K562 (cell line): ENCODE measurements at regions not wholly inside any gene's neighbourhood (a gene's known extent, or its start where the extent isn't known, plus 50 kb on each side); places are given as distances from the start of the nearest gene placed in this dataset.
A peak's percentile ranks its signal among the peaks of the same experiment; 100 is the strongest.

Experiments used
- ATAC-seq: fragments of 200-7000 bp; cut with Tn5 transposase; 3 replicates; pipeline ENCODE4 v1.9.1; 2020; ENCODE audit warnings: moderate library complexity
- BruUV-seq: library from RNA; stranded (reverse); fragments of 400-500 nt; replicated peaks from 2 replicates; lab custom pipeline; 2021; lab: Mats Ljungman, UMichigan
- CTCF ChIA-PET: fragments of 300-600 bp; formaldehyde crosslinking; extraction: SDS; loops from one replicate; lab custom pipeline; 2021; ENCODE audit warnings: low intra/inter-chr PET ratio; lab: Yijun Ruan, JAX
- POLR2A ChIA-PET: fragments of 300-600, 350-650 bp; sonication (Branson Sonifier 250); formaldehyde crosslinking; extraction: SDS; loops from one replicate; lab custom pipeline; 2021; ENCODE audit warnings: antibody characterized with exemption, inconsistent platforms; lab: Yijun Ruan, JAX
- DNase-seq, 4 experiments: peaks; one replicate each; pipeline versions ENCODE4 v3.0.0 to v3.0.0-alpha.2; 2011 to 2018; ENCODE audit warnings: low spot score in 3 of 4, mixed read lengths in 3 of 4; ENCODE audit errors: extremely low read depth in 1 of 4
- FAIRE-seq: peaks from 2 replicates; lab custom pipeline; 2011; peaks lifted over from hg19 to GRCh38; lab: Jason Lieb, UNC
- H2AFZ ChIP-seq: 2 replicates; pipeline ENCODE4 v1.6.0; 2011; ENCODE audit warnings: low read depth, low read length, control low read depth, inconsistent platforms
- H3K27ac ChIP-seq: fragments of 200-600 bp; 3 replicates; pipeline ENCODE4 v1.8.0; 2011; ENCODE audit warnings: low read depth, mild to moderate bottlenecking, control low read depth, inconsistent platforms, low read length, moderate library complexity, mixed read lengths; ENCODE audit errors: extremely low read depth
- H3K27me3 ChIP-seq, 2 experiments: fragments of 300-600 bp in 1 of 2; 2 replicates in 1 of 2; 3 replicates in 1 of 2; pipeline versions ENCODE4 v1.6.0 to v1.8.0; 2011; ENCODE audit warnings: inconsistent platforms in 2 of 2, low read length in 2 of 2, mild to moderate bottlenecking in 1 of 2, mixed read lengths in 1 of 2, moderate library complexity in 1 of 2; ENCODE audit not compliant: control insufficient read depth in 2 of 2, insufficient read depth in 2 of 2
- H3K36me3 ChIP-seq: fragments of 300-600 bp; 3 replicates; pipeline ENCODE4 v1.8.0; 2011; ENCODE audit warnings: mild to moderate bottlenecking, low read length, inconsistent platforms; ENCODE audit not compliant: control insufficient read depth, insufficient read depth
- H3K4me1 ChIP-seq, 2 experiments: fragments of 200-600 bp in 1 of 2; replicated peaks in 1 of 2; 2 replicates in 1 of 2; 3 replicates in 1 of 2; pipeline versions ENCODE4 v1.5.1 to v1.8.0; 2011; ENCODE audit warnings: inconsistent platforms in 2 of 2, low read length in 2 of 2, mild to moderate bottlenecking in 1 of 2, mixed read lengths in 1 of 2, moderate library complexity in 1 of 2; ENCODE audit not compliant: control insufficient read depth in 2 of 2, insufficient read depth in 2 of 2
- H3K4me2 ChIP-seq: 2 replicates; pipeline ENCODE4 v1.6.1; 2011; ENCODE audit warnings: low read length, control low read depth, inconsistent platforms, mixed read lengths; ENCODE audit not compliant: insufficient read depth
- H3K4me3 ChIP-seq: fragments of 200-600 bp; sonication (generic), shearing (Covaris generic); 2 replicates; pipeline ENCODE4 v1.5.1; 2016; ENCODE audit warnings: control low read depth, inconsistent platforms
- H3K79me2 ChIP-seq: fragments of 200-600 bp; 3 replicates; pipeline ENCODE4 v1.8.0; 2011; ENCODE audit warnings: low read length, inconsistent platforms; ENCODE audit not compliant: control insufficient read depth, insufficient read depth
- H3K9ac ChIP-seq, 2 experiments: 2 replicates each; pipeline versions ENCODE4 v1.6.0 to v1.6.1; 2011; ENCODE audit warnings: low read depth in 2 of 2, low read length in 2 of 2, control low read depth in 1 of 2, inconsistent platforms in 1 of 2, mild to moderate bottlenecking in 1 of 2, mixed read lengths in 1 of 2; ENCODE audit not compliant: insufficient read depth in 1 of 2
- H3K9me1 ChIP-seq: one replicate; pipeline ENCODE4 v1.6.0; 2011; ENCODE audit warnings: inconsistent platforms, mild to moderate bottlenecking, low read length, moderate library complexity; ENCODE audit not compliant: control insufficient read depth, insufficient read depth
- H3K9me3 ChIP-seq: replicated peaks from 2 replicates; pipeline ENCODE4 v1.5.1; 2011; ENCODE audit warnings: low read depth, low read length, inconsistent platforms; ENCODE audit not compliant: control insufficient read depth, insufficient read depth
- H4K20me1 ChIP-seq: replicated peaks from 2 replicates; pipeline ENCODE4 v1.6.1; 2011; ENCODE audit warnings: low read length, inconsistent platforms, mixed read lengths; ENCODE audit not compliant: control insufficient read depth, insufficient read depth
- ARID2 ChIP-seq: fragments of 450-650 bp; IDR thresholded peaks from 2 replicates; pipeline ENCODE4 v1.6.1; 2017; ENCODE audit warnings: antibody characterized with exemption, mild to moderate bottlenecking
- BRD4 ChIP-seq: fragments of 200-600 bp; sonication (generic); IDR thresholded peaks from 2 replicates; pipeline ENCODE4 v1.6.1; 2017; ENCODE audit warnings: inconsistent platforms
- CBX3 ChIP-seq, 2 experiments: IDR thresholded peaks; 1 replicate in 1 of 2; 2 replicates in 1 of 2; pipeline ENCODE4 v1.6.1; 2012; ENCODE audit warnings: inconsistent platforms in 2 of 2, low read length in 2 of 2, borderline replicate concordance in 1 of 2, control low read depth in 1 of 2
- CEBPB ChIP-seq: fragments of 450-650 bp; IDR thresholded peaks from 2 replicates; pipeline ENCODE4 v1.6.1; 2016; ENCODE audit warnings: missing genetic modification characterization, missing compliant biosample characterization
- CREM ChIP-seq: IDR thresholded peaks from 2 replicates; pipeline ENCODE4 v1.6.1; 2014; ENCODE audit warnings: antibody characterized with exemption, low read depth
- KLF13 ChIP-seq: fragments of 450-650 bp; IDR thresholded peaks from 2 replicates; pipeline ENCODE4 v1.6.1; 2016; ENCODE audit warnings: missing genetic modification characterization, low read depth, mild to moderate bottlenecking, missing compliant biosample characterization, moderate library complexity, borderline replicate concordance
- KLF6 ChIP-seq: fragments of 250-450 bp; sonication (Bioruptor Pico); IDR thresholded peaks from 2 replicates; pipeline ENCODE4 v1.4.0; 2020; ENCODE audit warnings: mild to moderate bottlenecking, moderate library complexity, borderline replicate concordance
- LEF1 ChIP-seq: fragments of 450-650 bp; IDR thresholded peaks from 2 replicates; pipeline ENCODE4 v1.6.1; 2016; ENCODE audit warnings: mild to moderate bottlenecking
- NFE2 ChIP-seq: IDR thresholded peaks from 2 replicates; pipeline ENCODE4 v1.6.1; 2014; ENCODE audit warnings: antibody characterized with exemption, low read depth
- PHF20 ChIP-seq: fragments of 450-650 bp; IDR thresholded peaks from 2 replicates; pipeline ENCODE4 v1.6.1; 2018; ENCODE audit not compliant: partially characterized antibody
- PURB ChIP-seq: sonication (generic); formaldehyde crosslinking; IDR thresholded peaks from 2 replicates; pipeline ENCODE4 v1.9.0; 2021; ENCODE audit warnings: low read depth, mild to moderate bottlenecking, missing genetic modification reagents
- SLC30A9 ChIP-seq: fragments of 250-450 bp; sonication (Bioruptor Pico); IDR thresholded peaks from 2 replicates; pipeline ENCODE4 v1.8.0; 2022; ENCODE audit warnings: mild to moderate bottlenecking, moderate library complexity
- SMC3 ChIP-seq: conservative IDR thresholded peaks from 2 replicates; pipeline ENCODE4 v1.6.1; 2011; ENCODE audit warnings: low read depth, low read length, improper control_type of control experiment; ENCODE audit not compliant: insufficient read depth
- TEAD1 ChIP-seq, 2 experiments: fragments of 450-650 bp in 1 of 2; sonication (generic) in 1 of 2; formaldehyde crosslinking; IDR thresholded peaks; 2 replicates each; pipeline versions ENCODE4 v1.4.0 to v1.8.0; 2020 to 2022; ENCODE audit warnings: mild to moderate bottlenecking in 2 of 2, missing genetic modification reagents in 1 of 2
- TRIM24 ChIP-seq, 2 experiments: fragments of 450-650 bp; IDR thresholded peaks; 2 replicates each; pipeline ENCODE4 v1.6.1; 2016
- ZNF253 ChIP-seq: fragments of 250-450 bp; sonication (Bioruptor Pico); conservative IDR thresholded peaks from 2 replicates; pipeline ENCODE4 v1.6.1; 2021; ENCODE audit warnings: mild to moderate bottlenecking
- ZNF280A ChIP-seq: fragments of 450-650 bp; IDR thresholded peaks from 2 replicates; pipeline ENCODE4 v1.6.1; 2018; ENCODE audit warnings: mild to moderate bottlenecking, low read depth; ENCODE audit not compliant: partially characterized antibody
- ZNF766 ChIP-seq: fragments of 200-800 bp; sonication (Bioruptor generic); conservative IDR thresholded peaks from 2 replicates; pipeline ENCODE4 v1.6.1; 2016; ENCODE audit warnings: missing genetic modification characterization, missing compliant biosample characterization
- ZNF778 ChIP-seq: fragments of 450-650 bp; formaldehyde crosslinking; IDR thresholded peaks from 2 replicates; pipeline ENCODE4 v1.4.0; 2020; ENCODE audit warnings: mild to moderate bottlenecking, moderate library complexity
- WGBS: fragments of 100-300 bp; shearing (Covaris generic); methylation state at CpG from one replicate; pipeline ENCODE4 v1.1.6; 2016; ENCODE audit warnings: low coverage, mixed read lengths; ENCODE audit not compliant: insufficient coverage; ENCODE audit errors: missing lambda C conversion rate; 5-methylcytosine and 5-hydroxymethylcytosine counted together
- in situ Hi-C: fragments of 300-500 bp; cut with MboI; formaldehyde crosslinking; loops from 4 replicates; pipeline ENCODE4 v1.15.0; 2018; ENCODE audit warnings: inconsistent platforms, mixed read lengths
- intact Hi-C: fragments of 100-400 bp; cut with micrococcal nuclease; formaldehyde crosslinking; loops from 2 replicates; pipeline ENCODE4 v1.14.2; 2022

- WGBS, result 100% methylated on average over 2 of the region's 2 CpGs
- no peak for FAIRE-seq
- POLR2A ChIA-PET, result interaction anchor here (1.5 kb wide), 1 partner anchor 10 kb away, joined by 5 read pairs; no protein-coding TSS in a partner anchor
Observed at GRCh38 chr2:12062053-12062395, 315.6 kb downstream of the LPIN1 start.

GRCh38 chr2:12063210-12063609 lies 316.8 kb downstream of the LPIN1 start:
- Histone ChIP-seq H2AFZ (no peak overlapping the region), H3K79me2 (no peaks in the 10 kb centered on the region), H3K27me3 (no peaks in the 10 kb centered on the region), H3K27ac (no peak overlapping the region), H3K36me3 (no peaks in the 10 kb centered on the region), H3K9me1 (no peaks in the 10 kb centered on the region), H3K4me1 (peaks cover 6 to 31% of the 10 kb centered on the region in 2 experiments), H4K20me1 (no peaks in the 10 kb centered on the region), H3K9me3 (peaks cover 5% of the 10 kb centered on the region; the same call in 1 of the 2 replicates), H3K4me3 (no peak overlapping the region), H3K9ac (no peak overlapping the region), H3K4me2 (no peak overlapping the region)
- CTCF ChIA-PET, result no interaction called here
- WGBS, result 83% methylated on average over 5 of the region's 5 CpGs
- DNase-seq (no peak), ATAC-seq (no peak), FAIRE-seq (no peak)
- BruUV-seq, result no TSS peak
- in situ Hi-C loops (no loop called here), intact Hi-C loops (no loop called here)
- POLR2A ChIA-PET, result no interaction called here
- no peak for TF ChIP-seq NFE2
- TF ChIP-seq CEBPB, result peak; percentile 41; the same call in 1 of the 2 replicates
- TF ChIP-seq ZNF280A, result peak; percentile 21
- no peak for TF ChIP-seq ZNF253 (CRISPR knock-in tag)
- no peak for TF ChIP-seq SLC30A9 (CRISPR knock-in tag)
- TF ChIP-seq ARID2, result no peak
- TF ChIP-seq LEF1, result no peak
- TF ChIP-seq ZNF778 (CRISPR knock-in tag), result no peak
- TF ChIP-seq PURB (CRISPR knock-in tag), result no peak
- TF ChIP-seq SMC3, result no peak
- no peak for TF ChIP-seq KLF6
- peak; percentile 21 to 62; a peak in 2 of 4 replicates for TF ChIP-seq TRIM24 (IDR thresholded peaks at IDR 0.05)
- TF ChIP-seq KLF13, result no peak
- TF ChIP-seq TEAD1 (CRISPR knock-in tag; IDR thresholded peaks at IDR 0.05), result no peak
- no peak for TF ChIP-seq PHF20
- TF ChIP-seq ZNF766 (CRISPR knock-in tag), result no peak
- peak in 1 of 2 experiments; percentile 94; a peak in 2 of 3 replicates for TF ChIP-seq CBX3 (IDR thresholded peaks at IDR 0.05; ENCODE audit: borderline replicate concordance in 1 of 2, low read length in 2 of 2)
- no peak for TF ChIP-seq CREM

More at GRCh38 chr2:12062053-12062395, 315.6 kb downstream of the LPIN1 start:
- no peaks in the 10 kb centered on the region for H3K79me2 ChIP-seq
- no peak overlapping the region for H3K4me3 ChIP-seq
- H3K4me2 ChIP-seq, result no peak overlapping the region
- no peak for ATAC-seq
- H3K36me3 ChIP-seq, result no peaks in the 10 kb centered on the region
- TF ChIP-seq BRD4, result no peak
- TF ChIP-seq, all 486 proteins: peak for 0
- intact Hi-C loops (no loop called here), in situ Hi-C loops (no loop called here)
- peaks cover 10 to 43% of the 10 kb centered on the region in 2 experiments for H3K4me1 ChIP-seq
- H2AFZ ChIP-seq, result no peak overlapping the region
- DNase-seq, result no peak
- CTCF ChIA-PET, result no interaction called here
- no peak overlapping the region for H3K27ac ChIP-seq
- H4K20me1 ChIP-seq, result no peaks in the 10 kb centered on the region
- BruUV-seq, result no TSS peak
- no peaks in the 10 kb centered on the region for H3K9me1 ChIP-seq
- no peak overlapping the region for H3K9ac ChIP-seq
- no peaks in the 10 kb centered on the region for H3K27me3 ChIP-seq
- peaks cover 5% of the 10 kb centered on the region; the same call in 1 of the 2 replicates for H3K9me3 ChIP-seq
